ENCODE measurements at regions not wholly inside any gene's neighbourhood (a gene's known extent, or its start where the extent isn't known, plus 50 kb on each side); places are given as distances from the start of the nearest gene placed in this dataset.
A peak's percentile ranks its signal among the peaks of the same experiment; 100 is the strongest.

DNA sequence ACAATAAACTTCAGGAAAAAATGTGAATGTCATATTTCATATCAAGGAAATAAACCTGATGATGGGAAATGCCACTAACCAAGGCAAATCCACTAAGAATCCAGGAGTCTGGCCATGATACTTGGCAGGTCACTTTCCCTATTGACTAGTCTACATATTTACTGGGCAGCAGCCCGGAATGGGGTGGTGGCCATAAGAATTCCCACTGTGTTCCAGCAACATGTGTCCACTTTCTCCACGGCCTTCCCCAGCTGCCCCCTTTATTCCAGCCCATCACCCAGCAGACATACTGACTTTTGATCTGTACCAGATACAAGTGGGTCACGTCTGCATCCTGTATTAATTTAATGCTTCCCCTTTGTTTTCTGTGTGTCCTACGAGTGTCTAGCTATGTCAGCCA lies 234.5 kb upstream of the PRDM1 start:
- no peak for DNase-seq (ENCODE audit: low read depth)
- TF ChIP-seq, protein P1, sequence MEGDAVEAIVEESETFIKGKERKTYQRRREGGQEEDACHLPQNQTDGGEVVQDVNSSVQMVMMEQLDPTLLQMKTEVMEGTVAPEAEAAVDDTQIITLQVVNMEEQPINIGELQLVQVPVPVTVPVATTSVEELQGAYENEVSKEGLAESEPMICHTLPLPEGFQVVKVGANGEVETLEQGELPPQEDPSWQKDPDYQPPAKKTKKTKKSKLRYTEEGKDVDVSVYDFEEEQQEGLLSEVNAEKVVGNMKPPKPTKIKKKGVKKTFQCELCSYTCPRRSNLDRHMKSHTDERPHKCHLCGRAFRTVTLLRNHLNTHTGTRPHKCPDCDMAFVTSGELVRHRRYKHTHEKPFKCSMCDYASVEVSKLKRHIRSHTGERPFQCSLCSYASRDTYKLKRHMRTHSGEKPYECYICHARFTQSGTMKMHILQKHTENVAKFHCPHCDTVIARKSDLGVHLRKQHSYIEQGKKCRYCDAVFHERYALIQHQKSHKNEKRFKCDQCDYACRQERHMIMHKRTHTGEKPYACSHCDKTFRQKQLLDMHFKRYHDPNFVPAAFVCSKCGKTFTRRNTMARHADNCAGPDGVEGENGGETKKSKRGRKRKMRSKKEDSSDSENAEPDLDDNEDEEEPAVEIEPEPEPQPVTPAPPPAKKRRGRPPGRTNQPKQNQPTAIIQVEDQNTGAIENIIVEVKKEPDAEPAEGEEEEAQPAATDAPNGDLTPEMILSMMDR (conservative IDR thresholded peaks at IDR 0.05; ENCODE audit: low read depth, low read length), result no peak
- H3K4me3 ChIP-seq (ENCODE audit: low read length), result no peak overlapping the region

DNA sequence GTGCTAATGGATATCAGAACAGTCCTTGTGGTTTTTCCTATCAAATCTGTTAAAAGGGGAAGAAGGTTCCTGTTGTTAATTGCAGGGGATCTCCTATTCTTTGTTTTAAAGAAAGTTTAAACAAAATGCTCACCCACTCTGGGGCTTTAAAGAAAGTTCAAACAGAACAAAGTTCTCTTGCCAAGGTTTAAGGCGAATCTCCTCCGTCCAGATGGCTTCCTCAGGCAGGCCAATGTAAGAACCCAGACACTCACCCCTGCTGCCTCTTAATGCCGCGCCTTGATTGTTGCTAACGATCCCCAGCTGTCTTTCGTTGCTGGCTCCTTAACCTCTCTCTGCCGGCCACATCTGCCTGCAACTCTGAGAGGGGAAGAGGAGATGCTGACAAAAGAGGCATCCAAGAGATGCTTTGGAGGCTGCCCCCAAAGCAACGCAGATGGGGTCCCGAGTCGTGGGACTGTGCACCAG lies 235.0 kb upstream of the PRDM1 start:
- DNase-seq (ENCODE audit: low read depth), result no peak

DNA sequence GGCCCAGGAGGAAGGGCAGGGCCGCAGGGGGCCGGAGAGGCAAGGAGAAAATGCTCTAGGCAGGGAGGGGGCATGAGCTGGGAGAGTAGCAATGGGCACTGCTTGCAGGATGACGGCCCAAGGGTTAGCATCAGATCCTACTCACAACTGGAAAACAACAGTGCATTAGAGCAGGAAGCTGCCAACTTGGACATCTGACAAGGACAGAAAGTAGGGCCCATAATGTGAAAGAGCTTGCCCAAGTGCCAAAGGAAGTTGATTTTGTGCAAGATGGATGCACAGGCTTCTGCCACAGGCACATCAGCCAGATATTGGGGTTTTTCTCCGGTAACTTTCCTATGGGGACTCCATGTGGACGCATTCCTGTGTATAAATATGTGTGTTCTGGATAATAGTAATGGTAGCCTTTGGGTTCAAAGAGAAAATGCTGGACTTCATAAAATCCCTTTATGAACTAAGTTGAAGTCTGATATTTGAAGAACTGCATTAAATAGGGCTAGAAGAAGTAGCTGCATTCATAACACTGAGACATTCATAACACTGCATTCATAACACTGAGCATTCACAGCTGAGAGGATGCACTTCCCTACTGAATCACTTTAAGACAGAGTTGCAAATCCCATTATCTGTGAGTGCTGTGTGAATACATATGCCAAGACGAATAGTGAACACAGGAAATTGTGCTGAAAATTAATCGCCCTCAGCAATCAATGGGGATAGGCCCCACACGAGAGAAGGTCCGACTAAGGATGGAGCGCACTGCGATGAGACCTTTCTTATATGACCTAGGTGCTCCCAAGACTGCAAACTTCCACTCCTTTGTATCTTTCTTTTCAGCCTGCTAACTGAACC lies 235.6 kb upstream of the PRDM1 start:
- DNase-seq (ENCODE audit: low read depth), result no peak
- no peak overlapping the region for H3K4me3 ChIP-seq (ENCODE audit: low read length)
- TF ChIP-seq, protein P1 (conservative IDR thresholded peaks at IDR 0.05; ENCODE audit: low read depth, low read length), result no peak

More for the DNA sequence above, 235.0 kb upstream of the PRDM1 start:
- no peak overlapping the region for H3K4me3 ChIP-seq (ENCODE audit: low read length)
- TF ChIP-seq, protein P1 (conservative IDR thresholded peaks at IDR 0.05; ENCODE audit: low read depth, low read length), result no peak

DNA sequence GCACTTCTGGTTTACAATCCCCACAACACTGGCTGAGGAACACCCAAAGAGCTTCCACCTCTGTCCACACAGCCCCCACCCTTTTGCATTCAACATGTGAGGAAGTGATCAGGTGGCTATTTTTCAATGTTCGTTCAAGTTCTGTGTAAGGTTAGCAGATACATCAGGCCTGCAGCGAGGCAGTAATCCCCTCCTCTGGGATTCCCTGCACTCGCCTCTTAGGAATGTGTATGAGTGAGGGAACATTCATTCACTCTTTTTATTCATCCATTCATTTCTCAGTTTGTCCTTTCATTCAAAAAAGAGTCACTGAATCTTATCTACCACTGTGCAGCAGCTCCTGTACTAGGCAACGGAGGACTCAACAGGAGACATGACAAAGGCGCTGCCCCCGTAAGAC lies 236.4 kb upstream of the PRDM1 start:
- no peak overlapping the region for H3K4me3 ChIP-seq (ENCODE audit: low read length)
- peak; percentile 7 for DNase-seq (ENCODE audit: low read depth)
- TF ChIP-seq, protein P1 (conservative IDR thresholded peaks at IDR 0.05; ENCODE audit: low read depth, low read length), result no peak

DNA sequence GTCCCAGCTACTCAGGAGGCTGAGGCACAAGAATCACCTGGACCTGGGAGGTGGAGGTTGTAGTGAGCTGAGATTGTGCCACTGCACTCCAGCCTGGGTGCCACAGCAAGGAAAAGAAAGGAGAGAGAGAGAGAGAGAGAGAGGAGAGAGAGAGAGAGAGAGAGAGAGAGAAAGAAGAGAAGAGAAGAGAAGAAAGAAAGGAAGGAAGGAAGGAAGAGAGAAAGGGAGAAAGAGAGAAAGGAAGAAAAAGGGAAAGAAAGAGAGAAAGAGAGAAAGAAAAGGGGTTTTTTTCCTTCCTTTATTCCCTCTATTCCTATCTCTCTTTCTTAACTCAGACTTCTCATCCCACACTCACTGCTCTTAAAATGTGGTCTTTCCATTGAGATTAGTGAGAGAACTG lies 238.7 kb upstream of the PRDM1 start:
- TF ChIP-seq, protein P1 (conservative IDR thresholded peaks at IDR 0.05; ENCODE audit: low read depth, low read length), result no peak
- DNase-seq (ENCODE audit: low read depth), result no peak
- no peak overlapping the region for H3K4me3 ChIP-seq (ENCODE audit: low read length)

DNA sequence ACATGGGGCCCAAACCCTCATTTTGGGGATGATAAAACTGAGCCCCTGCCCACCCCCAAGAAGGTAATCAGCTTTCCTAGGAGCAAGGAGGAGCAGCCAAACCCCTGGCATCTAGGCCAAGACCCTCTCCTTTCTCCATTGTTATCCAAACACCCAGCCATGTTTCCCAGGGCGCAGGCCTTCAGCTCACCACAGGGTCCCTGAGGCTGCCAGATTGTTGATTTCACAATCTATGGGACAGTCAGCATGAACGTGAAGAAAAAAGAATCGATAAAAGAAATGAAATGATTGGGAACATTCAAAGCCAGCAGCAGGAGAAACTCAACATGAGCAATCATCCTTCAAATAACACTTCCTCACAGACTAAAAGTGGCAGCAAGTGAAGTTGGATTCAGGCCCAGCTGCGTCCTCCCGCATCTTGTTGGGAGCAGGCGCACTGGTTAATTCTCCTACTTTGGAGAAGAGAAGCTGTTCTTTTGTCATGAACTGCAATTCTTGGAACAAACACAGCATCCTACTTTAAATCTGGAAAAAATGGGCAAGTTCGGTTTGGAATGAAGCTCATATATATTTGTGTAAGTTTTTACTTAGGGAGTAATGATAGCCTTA lies 241.8 kb upstream of the PRDM1 start:
- TF ChIP-seq, protein P1 (conservative IDR thresholded peaks at IDR 0.05; ENCODE audit: low read depth, low read length), result no peak
- no peak overlapping the region for H3K4me3 ChIP-seq (ENCODE audit: low read length)

More for the DNA sequence above, 241.8 kb upstream of the PRDM1 start:
- DNase-seq (ENCODE audit: low read depth), result no peak
